DOHH2 (cell line): ENCODE measurements at regions not wholly inside any gene's neighbourhood (a gene's known extent, or its start where the extent isn't known, plus 50 kb on each side); places are given as distances from the start of the nearest gene placed in this dataset.

Source experiments
- H3F3A ChIP-seq: fragments of 200-600 bp; sonication (generic), shearing (Covaris generic); 2 replicates; pipeline ENCODE4 v1.6.0; 2016; ENCODE audit warnings: antibody characterized with exemption, mild to moderate bottlenecking; ENCODE audit not compliant: control insufficient read depth, insufficient read depth
- H3K27ac ChIP-seq: fragments of 200-600 bp; sonication (generic); 2 replicates; pipeline ENCODE4 v1.5.1; 2014; ENCODE audit warnings: low read depth, mild to moderate bottlenecking, low read length, moderate library complexity
- H3K27me3 ChIP-seq: fragments of 200-600 bp; sonication (generic); 2 replicates; pipeline ENCODE4 v1.6.1; 2014; ENCODE audit warnings: mild to moderate bottlenecking, low read length, mixed read lengths; ENCODE audit not compliant: control insufficient read depth
- H3K36me3 ChIP-seq: fragments of 200-600 bp; sonication (generic); 2 replicates; pipeline ENCODE4 v1.6.1; 2014; ENCODE audit warnings: mild to moderate bottlenecking, low read length, moderate library complexity, mixed read lengths; ENCODE audit not compliant: control insufficient read depth
- H3K4me1 ChIP-seq: fragments of 200-600 bp; sonication (generic); 2 replicates; pipeline ENCODE4 v1.6.1; 2014; ENCODE audit warnings: mild to moderate bottlenecking, low read length, mixed read lengths; ENCODE audit not compliant: control insufficient read depth
- H3K4me2 ChIP-seq: fragments of 200-600 bp; sonication (generic); 2 replicates; pipeline ENCODE4 v1.6.0; 2014; ENCODE audit warnings: mild to moderate bottlenecking, low read length, moderate library complexity
- H3K4me3 ChIP-seq: fragments of 200-600 bp; sonication (generic); 2 replicates; pipeline ENCODE4 v1.5.1; 2014; ENCODE audit warnings: mild to moderate bottlenecking, low read length, mixed read lengths
- H3K79me2 ChIP-seq: fragments of 200-600 bp; sonication (generic); 2 replicates; pipeline ENCODE4 v1.6.1; 2014; ENCODE audit warnings: mild to moderate bottlenecking, low read length, mixed read lengths; ENCODE audit not compliant: control insufficient read depth
- H3K9me2 ChIP-seq: fragments of 200-600 bp; sonication (generic); replicated peaks from 2 replicates; pipeline ENCODE4 v1.6.1; 2014; ENCODE audit warnings: mild to moderate bottlenecking, low read length, mixed read lengths; ENCODE audit not compliant: control insufficient read depth
- H3K9me3 ChIP-seq: fragments of 200-600 bp; sonication (generic); 2 replicates; pipeline ENCODE4 v1.6.1; 2014; ENCODE audit warnings: antibody characterized with exemption, low read length, mixed read lengths; ENCODE audit not compliant: control insufficient read depth, insufficient read depth
- H4K20me1 ChIP-seq: fragments of 200-600 bp; sonication (generic); 2 replicates; pipeline ENCODE4 v1.6.0; 2014; ENCODE audit warnings: low read depth, mild to moderate bottlenecking, antibody characterized with exemption, low read length, moderate library complexity; ENCODE audit not compliant: control insufficient read depth, insufficient read depth
- CTCF ChIP-seq: fragments of 200-600 bp; sonication (generic); IDR thresholded peaks from one replicate; pipeline ENCODE4 v1.5.1; 2014; ENCODE audit warnings: antibody characterized with exemption, mild to moderate bottlenecking, low read depth, low read length; ENCODE audit not compliant: poor library complexity, severe bottlenecking
- EZH2phosphoT487 ChIP-seq: fragments of 200-600 bp; sonication (generic); IDR thresholded peaks from 2 replicates; pipeline ENCODE4 v1.6.1; 2017; ENCODE audit warnings: borderline replicate concordance, mild to moderate bottlenecking, antibody characterized with exemption, low read length, moderate library complexity, mixed read lengths

- H3K4me2 ChIP-seq: no peak overlapping the region
- no peaks in the 10 kb centered on the region for H4K20me1 ChIP-seq
- no peaks in the 10 kb centered on the region for H3K4me1 ChIP-seq
- peaks cover 2% of the 10 kb centered on the region; the same call in 1 of the 2 replicates for H3K9me2 ChIP-seq
- TF ChIP-seq CTCF (no peak), EZH2phosphoT487 (no peak)
- H3K79me2 ChIP-seq: no peaks in the 10 kb centered on the region
- H3F3A ChIP-seq: no peaks in the 10 kb centered on the region
- no peak overlapping the region for H3K27ac ChIP-seq
- no peaks in the 10 kb centered on the region; the same call in 1 of the 2 replicates for H3K9me3 ChIP-seq
- no peaks in the 10 kb centered on the region for H3K36me3 ChIP-seq
- H3K4me3 ChIP-seq: no peak overlapping the region
- no peaks in the 10 kb centered on the region for H3K27me3 ChIP-seq
Observed at GRCh38 chr10:53130337-53130736, 357.8 kb upstream of the MBL2 start.

GRCh38 chr10:53127686-53128085 is 355.1 kb upstream of the MBL2 start:
- no peak overlapping the region for H3K27ac ChIP-seq
- no peak overlapping the region for H3K4me3 ChIP-seq
- TF ChIP-seq CTCF: no peak
- TF ChIP-seq EZH2phosphoT487: no peak
- no peaks in the 10 kb centered on the region for H3K9me3 ChIP-seq
- no peaks in the 10 kb centered on the region for H3F3A ChIP-seq
- H3K4me1 ChIP-seq: no peaks in the 10 kb centered on the region
- no peak overlapping the region for H3K4me2 ChIP-seq
- no peaks in the 10 kb centered on the region for H3K27me3 ChIP-seq
- H3K36me3 ChIP-seq: no peaks in the 10 kb centered on the region
- H3K9me2 ChIP-seq: no peaks in the 10 kb centered on the region
- H4K20me1 ChIP-seq: no peaks in the 10 kb centered on the region
- H3K79me2 ChIP-seq: no peaks in the 10 kb centered on the region

- Histone ChIP-seq H4K20me1 (no peaks in the 10 kb centered on the region), H3K79me2 (no peaks in the 10 kb centered on the region), H3K9me3 (no peaks in the 10 kb centered on the region), H3K36me3 (no peaks in the 10 kb centered on the region), H3F3A (no peaks in the 10 kb centered on the region), H3K27me3 (no peaks in the 10 kb centered on the region), H3K4me3 (no peak overlapping the region), H3K4me2 (no peak overlapping the region), H3K4me1 (no peaks in the 10 kb centered on the region), H3K9me2 (no peaks in the 10 kb centered on the region), H3K27ac (no peak overlapping the region)
- no peak for TF ChIP-seq CTCF
- no peak for TF ChIP-seq EZH2phosphoT487
Observed at GRCh38 chr10:53123311-53123710, 350.7 kb upstream of the MBL2 start.

GRCh38 chr10:53122281-53122680 is 349.7 kb upstream of the MBL2 start:
- Histone ChIP-seq H3K4me3 (no peak overlapping the region), H3K36me3 (no peaks in the 10 kb centered on the region), H3F3A (no peaks in the 10 kb centered on the region), H4K20me1 (no peaks in the 10 kb centered on the region), H3K9me2 (no peaks in the 10 kb centered on the region), H3K27ac (no peak overlapping the region), H3K27me3 (no peaks in the 10 kb centered on the region), H3K4me2 (no peak overlapping the region), H3K9me3 (no peaks in the 10 kb centered on the region), H3K79me2 (no peaks in the 10 kb centered on the region), H3K4me1 (no peaks in the 10 kb centered on the region)
- TF ChIP-seq EZH2phosphoT487 (no peak), CTCF (no peak)
